ENCODE measurements at regions not wholly inside any gene's neighbourhood (a gene's known extent, or its start where the extent isn't known, plus 50 kb on each side); places are given as distances from the start of the nearest gene placed in this dataset.
A peak's percentile ranks its signal among the peaks of the same experiment; 100 is the strongest.

DNA sequence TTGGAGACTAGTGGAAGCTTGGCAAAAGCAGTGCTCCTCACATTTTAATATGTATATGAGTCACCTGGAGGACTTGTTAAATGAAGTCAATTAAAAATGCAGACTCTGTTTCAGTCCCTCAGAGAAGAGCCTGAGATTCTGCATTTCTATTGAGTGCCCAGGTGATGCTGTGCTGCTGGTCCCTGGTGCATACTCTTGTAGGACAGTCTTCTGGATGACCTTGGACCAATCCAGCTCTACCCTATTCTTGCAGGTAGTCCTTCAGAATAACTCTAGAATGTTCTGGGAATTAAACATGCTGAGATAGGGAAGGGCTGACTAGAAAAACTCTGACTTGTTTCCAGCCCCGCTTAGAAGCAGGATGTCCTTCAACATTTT is 115.9 kb downstream of the CASP12 start:
- H3K14ac ChIP-seq (ENCODE audit: insufficient read length), result no peak overlapping the region
- peaks cover 2 to 4% (median 4%) of the 10 kb centered on the region in 4 experiments; a peak in 4 of 7 replicates for H3K4me1 ChIP-seq (replicated peaks in 1 of 4; ENCODE audit: control insufficient read depth in 3 of 4, insufficient read depth in 4 of 4, low read length in 3 of 4)
- peaks cover 0 to 2% of the 10 kb centered on the region in 2 experiments; a peak in 1 of 4 replicates for H3K9me3 ChIP-seq (ENCODE audit: insufficient read depth in 2 of 2, low read depth in 1 of 2, low read length in 1 of 2)
- no peak overlapping the region for H2AFZ ChIP-seq (ENCODE audit: low read length)
- no peaks in the 10 kb centered on the region for H3K36me3 ChIP-seq (ENCODE audit: control insufficient read depth in 2 of 4, insufficient read depth in 4 of 4, low read length in 3 of 4)
- ChIA-PET POLR2A (ENCODE audit: partially characterized antibody) (no interaction called here), CTCF (ENCODE audit: partially characterized antibody) (interaction anchor here (0.9 to 1.2 kb wide), 2 partner anchors 17 to 36 kb away, joined by 3 read pairs; no protein-coding TSS in a partner anchor)
- no peak overlapping the region for H2AK5ac ChIP-seq (ENCODE audit: low read depth, low read length)
- H3K4me2 ChIP-seq (ENCODE audit: insufficient read depth in 1 of 2, low read depth in 2 of 2, low read length in 2 of 2), result no peak overlapping the region; a peak in 1 of 4 replicates
- H3K56ac ChIP-seq (replicated peaks; ENCODE audit: insufficient read length, low read depth, low read length), result no peak overlapping the region
- no peak overlapping the region for H3K27ac ChIP-seq (ENCODE audit: low read depth, low read length)
- H3K9ac ChIP-seq (replicated peaks in 1 of 4; ENCODE audit: extremely low read depth in 1 of 4, low read depth in 3 of 4, low read length in 3 of 4), result no peak overlapping the region
- DNase-seq (ENCODE audit: low read depth in 1 of 2, low spot score in 2 of 2) (no peak), FAIRE-seq (no peak)
- H4K20me1 ChIP-seq (replicated peaks in 1 of 2; ENCODE audit: control insufficient read depth in 1 of 2, insufficient read depth in 2 of 2, low read length in 2 of 2), result no peaks in the 10 kb centered on the region
- no peaks in the 10 kb centered on the region for H3K79me2 ChIP-seq (ENCODE audit: control insufficient read depth in 1 of 2, insufficient read depth in 2 of 2, low read length in 2 of 2)
- no peak overlapping the region for H2BK20ac ChIP-seq (ENCODE audit: low read length)
- no peaks in the 10 kb centered on the region for H3K23me2 ChIP-seq (ENCODE audit: low read depth, low read length)
- 0 out of 2 replicates have a peak overlapping the region, but pooled peaks have one; percentile 44 for H2BK12ac ChIP-seq (ENCODE audit: low read depth, low read length)
- H2BK15ac ChIP-seq (ENCODE audit: low read length), result no peak overlapping the region
- H2BK5ac ChIP-seq (ENCODE audit: low read depth, low read length), result peak overlapping the region; percentile 72; the same call in 1 of the 2 replicates
- no peak overlapping the region for H3K23ac ChIP-seq (ENCODE audit: insufficient read length)
- H2BK120ac ChIP-seq (replicated peaks; ENCODE audit: low read depth, low read length), result peak overlapping the region; percentile 91
- H4K8ac ChIP-seq (ENCODE audit: extremely low read depth, insufficient read depth, low read length), result no peak overlapping the region
- no peak overlapping the region for H3K4ac ChIP-seq (replicated peaks; ENCODE audit: insufficient read length, low read depth, low read length)
- H4K91ac ChIP-seq (replicated peaks; ENCODE audit: insufficient read length, low read length), result peak overlapping the region; percentile 61
- 79% methylated on average over 1 of the region's 1 CpG; no CpG with 5 or more reads in 1 of the 2 experiments for WGBS, 2 experiments (ENCODE audit: extremely low coverage in 1 of 2, insufficient coverage in 1 of 2, insufficient read length in 1 of 2, insufficient replicate concordance in 2 of 2, low coverage in 1 of 2, low lambda C conversion rate in 2 of 2, missing lambda C conversion rate in 1 of 2)
- no peak overlapping the region for H4K5ac ChIP-seq (ENCODE audit: insufficient read length, low read depth, low read length)
- H3K27me3 ChIP-seq (replicated peaks in 1 of 4; ENCODE audit: control insufficient read depth in 3 of 4, extremely low read depth in 1 of 4, insufficient read depth in 3 of 4, low read length in 3 of 4), result no peaks in the 10 kb centered on the region
- H3K18ac ChIP-seq (ENCODE audit: extremely low read depth, low read length), result no peak overlapping the region
- H3K79me1 ChIP-seq (ENCODE audit: low read depth, low read length), result no peaks in the 10 kb centered on the region
- H3K4me3 ChIP-seq (ENCODE audit: extremely low read depth in 1 of 4, insufficient read depth in 2 of 4, low read depth in 3 of 4, low read length in 4 of 4), result no peak overlapping the region
- TF ChIP-seq GTF2F1 (IDR thresholded peaks at IDR 0.05; ENCODE audit: borderline replicate concordance, low read depth, low read length) (no peak), KDM4A (IDR thresholded peaks at IDR 0.05; ENCODE audit: low read depth, low read length, severe bottlenecking) (no peak), SP2 (IDR thresholded peaks at IDR 0.05; ENCODE audit: low read length) (no peak), SUZ12 (IDR thresholded peaks at IDR 0.05; ENCODE audit: low read length) (no peak), HDAC2 (IDR thresholded peaks at IDR 0.05; ENCODE audit: borderline replicate concordance in 1 of 2, low read depth in 2 of 2, low read length in 2 of 2) (no peak), TCF12 (IDR thresholded peaks at IDR 0.05; ENCODE audit: low read depth, low read length) (no peak), POLR2AphosphoS5 (IDR thresholded peaks at IDR 0.05; ENCODE audit: low read depth, low read length) (no peak), TAF1 (IDR thresholded peaks at IDR 0.05; ENCODE audit: low read depth, low read length) (no peak), MAFK (IDR thresholded peaks at IDR 0.05; ENCODE audit: low read depth, low read length) (no peak)
- TF ChIP-seq, protein P1, sequence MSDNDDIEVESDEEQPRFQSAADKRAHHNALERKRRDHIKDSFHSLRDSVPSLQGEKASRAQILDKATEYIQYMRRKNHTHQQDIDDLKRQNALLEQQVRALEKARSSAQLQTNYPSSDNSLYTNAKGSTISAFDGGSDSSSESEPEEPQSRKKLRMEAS (IDR thresholded peaks at IDR 0.05), result no peak

All from H1 (cell line).